ENCODE measurements at regions not wholly inside any gene's neighbourhood (a gene's known extent, or its start where the extent isn't known, plus 50 kb on each side); places are given as distances from the start of the nearest gene placed in this dataset.

GRCh38 chr10:31130406-31130805, 98.7 kb upstream of the ZNF438 start:
- TF ChIP-seq CTCF (IDR thresholded peaks at IDR 0.05) (no peak), YY1 (IDR thresholded peaks at IDR 0.05; ENCODE audit: low read depth) (no peak), NRF1 (IDR thresholded peaks at IDR 0.05; ENCODE audit: low read depth, low read length) (no peak), EZH2phosphoT487 (IDR thresholded peaks at IDR 0.05; ENCODE audit: borderline replicate concordance, low read depth) (no peak), RCOR1 (IDR thresholded peaks at IDR 0.05; ENCODE audit: low read length) (no peak), TEAD4 (IDR thresholded peaks at IDR 0.05; ENCODE audit: borderline replicate concordance, insufficient read depth) (no peak), RFX5 (IDR thresholded peaks at IDR 0.05; ENCODE audit: low read length) (no peak), USF1 (IDR thresholded peaks at IDR 0.05; ENCODE audit: borderline replicate concordance, low read depth) (no peak)
